Neural crest cell (in vitro differentiated cells): ENCODE measurements at regions not wholly inside any gene's neighbourhood (a gene's known extent, or its start where the extent isn't known, plus 50 kb on each side); places are given as distances from the start of the nearest gene placed in this dataset.
"Not testable (repeated sequence)": the region's sequence is repeated elsewhere in the genome, so short reads cannot be mapped to it uniquely, and the experiment has no call there.

Experiments
- DNase-seq: peaks from one replicate; pipeline ENCODE4 v3.0.0; 2021; ENCODE audit warnings: low read depth, mixed read lengths, low spot score
- H3K27ac Mint-ChIP-seq: one replicate; pipeline ENCODE4 v1.8.0; 2021; ENCODE audit warnings: mild to moderate bottlenecking, mixed read lengths; ENCODE audit not compliant: unreplicated experiment
- H3K27me3 Mint-ChIP-seq: 2 replicates; pipeline ENCODE4 v1.8.0; 2021; ENCODE audit warnings: low read depth, mild to moderate bottlenecking, mixed read lengths
- H3K36me3 Mint-ChIP-seq: 2 replicates; pipeline ENCODE4 v1.8.0; 2021; ENCODE audit warnings: low read depth, mild to moderate bottlenecking, mixed read lengths
- H3K4me1 Mint-ChIP-seq: 2 replicates; pipeline ENCODE4 v1.8.0; 2021; ENCODE audit warnings: mixed read lengths
- H3K4me3 Mint-ChIP-seq: one replicate; pipeline ENCODE4 v1.8.0; 2021; ENCODE audit warnings: mild to moderate bottlenecking, mixed read lengths
- H3K9me3 Mint-ChIP-seq: 2 replicates; pipeline ENCODE4 v1.8.0; 2021; ENCODE audit warnings: mixed read lengths
- CTCF ChIP-seq: fragments of 200-600 bp; sonication (generic); conservative IDR thresholded peaks from 2 replicates; pipeline ENCODE4 v1.5.0; 2021; ENCODE audit warnings: antibody characterized with exemption, mild to moderate bottlenecking

GRCh38 chr15:96870580-96870979, 540.1 kb downstream of the NR2F2 start:
- no peak for TF ChIP-seq CTCF
- H3K9me3 Mint-ChIP-seq = peaks cover 8% of the 10 kb centered on the region
- H3K36me3 Mint-ChIP-seq = peaks cover 6% of the 10 kb centered on the region
- H3K27me3 Mint-ChIP-seq = peaks cover 2% of the 10 kb centered on the region
- H3K4me1 Mint-ChIP-seq = peaks cover 42% of the 10 kb centered on the region
- H3K4me3 Mint-ChIP-seq = peak overlapping the region; percentile 35
- H3K27ac Mint-ChIP-seq = peak overlapping the region; percentile 51
- DNase-seq = peak; percentile 14

- H3K27ac Mint-ChIP-seq, H3K4me3 Mint-ChIP-seq, H3K27me3 Mint-ChIP-seq, H3K36me3 Mint-ChIP-seq, H3K9me3 Mint-ChIP-seq, DNase-seq: not testable (repeated sequence)
- H3K4me1 Mint-ChIP-seq = peaks cover 37% of the 10 kb centered on the region
Observed at GRCh38 chr15:96877442-96877841, 546.9 kb downstream of the NR2F2 start.

GRCh38 chr15:96878129-96878528, 547.6 kb downstream of the NR2F2 start:
- TF ChIP-seq CTCF = no peak

GRCh38 chr15:96882121-96882772, 551.7 kb downstream of the NR2F2 start:
- H3K4me1 Mint-ChIP-seq = peaks cover 45% of the 10 kb centered on the region
- no peak for TF ChIP-seq CTCF
- peaks cover 4% of the 10 kb centered on the region for H3K36me3 Mint-ChIP-seq
- H3K4me3 Mint-ChIP-seq = peak overlapping the region; percentile 38
- H3K27me3 Mint-ChIP-seq = no peaks in the 10 kb centered on the region
- peaks cover 14% of the 10 kb centered on the region for H3K9me3 Mint-ChIP-seq
- no peak for DNase-seq
- H3K27ac Mint-ChIP-seq = peak overlapping the region; percentile 51

More at GRCh38 chr15:96878129-96878528, 547.6 kb downstream of the NR2F2 start:
- Mint-ChIP-seq H3K4me1 (peaks cover 41% of the 10 kb centered on the region), H3K9me3 (peaks cover 5% of the 10 kb centered on the region), H3K4me3 (no peak overlapping the region), H3K36me3 (no peaks in the 10 kb centered on the region), H3K27me3 (peaks cover 2% of the 10 kb centered on the region), H3K27ac (no peak overlapping the region)
- no peak for DNase-seq

GRCh38 chr15:96887730-96888129, 557.2 kb downstream of the NR2F2 start:
- Mint-ChIP-seq H3K4me1 (peaks cover 50% of the 10 kb centered on the region), H3K4me3 (no peak overlapping the region), H3K27ac (no peak overlapping the region), H3K9me3 (peaks cover 16% of the 10 kb centered on the region), H3K36me3 (peaks cover 7% of the 10 kb centered on the region), H3K27me3 (peaks cover 6% of the 10 kb centered on the region)
- TF ChIP-seq CTCF = no peak
- no peak for DNase-seq

- no peak for TF ChIP-seq CTCF
- Mint-ChIP-seq H3K4me3 (peak overlapping the region; percentile 42), H3K36me3 (peaks cover 7% of the 10 kb centered on the region), H3K27ac (no peak overlapping the region), H3K27me3 (peaks cover 6% of the 10 kb centered on the region), H3K9me3 (peaks cover 15% of the 10 kb centered on the region), H3K4me1 (peaks cover 55% of the 10 kb centered on the region)
- no peak for DNase-seq
Observed at GRCh38 chr15:96888764-96889163, 558.3 kb downstream of the NR2F2 start.
